ENCODE measurements at regions not wholly inside any gene's neighbourhood (a gene's known extent, or its start where the extent isn't known, plus 50 kb on each side); places are given as distances from the start of the nearest gene placed in this dataset.
A peak's percentile ranks its signal among the peaks of the same experiment; 100 is the strongest.

- 11 to 19% (median 15%) methylated on average over 6 of the region's 6 CpGs for WGBS, 3 donors
- DNase-seq (no peak), FAIRE-seq (no peak)
- no peaks in the 10 kb centered on the region for H3K27me3 ChIP-seq (ENCODE audit: control insufficient read depth in 3 of 3, insufficient read depth in 3 of 3, low read length in 3 of 3)
- no peaks in the 10 kb centered on the region for H3K36me3 ChIP-seq (ENCODE audit: control insufficient read depth in 3 of 3, insufficient read depth in 2 of 3, low read depth in 1 of 3, low read length in 3 of 3)
- no peaks in the 10 kb centered on the region for H3K4me1 ChIP-seq (ENCODE audit: control insufficient read depth in 3 of 3, insufficient read depth in 2 of 3, low read depth in 1 of 3, low read length in 2 of 3)
- H3K4me3 ChIP-seq (ENCODE audit: low read depth in 1 of 3, low read length in 3 of 3): no peak overlapping the region
- H3K27ac ChIP-seq (ENCODE audit: low read depth in 1 of 3, low read length in 2 of 3): no peak overlapping the region
- no peaks in the 10 kb centered on the region for H3K9me3 ChIP-seq (ENCODE audit: control insufficient read depth in 2 of 2, insufficient read depth in 1 of 2, low read depth in 1 of 2, low read length in 1 of 2)
These were observed 907.8 kb downstream of the NTRK3 start for GRCh38 chr15:87348746-87349145.

- H3K36me3 ChIP-seq (ENCODE audit: control insufficient read depth in 3 of 3, insufficient read depth in 2 of 3, low read depth in 1 of 3, low read length in 3 of 3): no peaks in the 10 kb centered on the region
- WGBS, 3 donors: 38 to 43% (median 41%) methylated on average over 3 of the region's 3 CpGs
- FAIRE-seq: no peak
- H3K27ac ChIP-seq (ENCODE audit: low read depth in 1 of 3, low read length in 2 of 3): no peak overlapping the region
- H3K4me1 ChIP-seq (ENCODE audit: control insufficient read depth in 3 of 3, insufficient read depth in 2 of 3, low read depth in 1 of 3, low read length in 2 of 3): no peaks in the 10 kb centered on the region
- H3K9me3 ChIP-seq (ENCODE audit: control insufficient read depth in 2 of 2, insufficient read depth in 1 of 2, low read depth in 1 of 2, low read length in 1 of 2): no peaks in the 10 kb centered on the region
- H3K4me3 ChIP-seq (ENCODE audit: low read depth in 1 of 3, low read length in 3 of 3): no peak overlapping the region
- no peaks in the 10 kb centered on the region for H3K27me3 ChIP-seq (ENCODE audit: control insufficient read depth in 3 of 3, insufficient read depth in 3 of 3, low read length in 3 of 3)
- DNase-seq: no peak
These were observed 908.6 kb downstream of the NTRK3 start for GRCh38 chr15:87347806-87348515.

- Histone ChIP-seq H3K27me3 (ENCODE audit: control insufficient read depth in 3 of 3, insufficient read depth in 3 of 3, low read length in 3 of 3) (no peaks in the 10 kb centered on the region), H3K4me3 (ENCODE audit: low read depth in 1 of 3, low read length in 3 of 3) (no peak overlapping the region), H3K4me1 (ENCODE audit: control insufficient read depth in 3 of 3, insufficient read depth in 2 of 3, low read depth in 1 of 3, low read length in 2 of 3) (no peaks in the 10 kb centered on the region), H3K36me3 (ENCODE audit: control insufficient read depth in 3 of 3, insufficient read depth in 2 of 3, low read depth in 1 of 3, low read length in 3 of 3) (no peaks in the 10 kb centered on the region), H3K9me3 (ENCODE audit: control insufficient read depth in 2 of 2, insufficient read depth in 1 of 2, low read depth in 1 of 2, low read length in 1 of 2) (no peaks in the 10 kb centered on the region), H3K27ac (ENCODE audit: low read depth in 1 of 3, low read length in 2 of 3) (no peak overlapping the region)
- 84 to 88% (median 87%) methylated on average over 2 of the region's 2 CpGs for WGBS, 3 donors
- no peak for DNase-seq
- FAIRE-seq: no peak
These were observed 910.6 kb downstream of the NTRK3 start for GRCh38 chr15:87345961-87346360.

GRCh38 chr15:87343966-87344365, 912.6 kb downstream of the NTRK3 start:
- WGBS, 3 donors: 46 to 51% (median 48%) methylated on average over 3 of the region's 3 CpGs
- peak in 1 of 2 donors; percentile 9 for DNase-seq

GRCh38 chr15:87340370-87340769, 916.2 kb downstream of the NTRK3 start:
- DNase-seq: no peak

More at GRCh38 chr15:87343966-87344365, 912.6 kb downstream of the NTRK3 start:
- H3K27me3 ChIP-seq (ENCODE audit: control insufficient read depth in 3 of 3, insufficient read depth in 3 of 3, low read length in 3 of 3): no peaks in the 10 kb centered on the region
- no peaks in the 10 kb centered on the region for H3K4me1 ChIP-seq (ENCODE audit: control insufficient read depth in 3 of 3, insufficient read depth in 2 of 3, low read depth in 1 of 3, low read length in 2 of 3)
- no peak for FAIRE-seq
- H3K27ac ChIP-seq (ENCODE audit: low read depth in 1 of 3, low read length in 2 of 3): no peak overlapping the region
- H3K36me3 ChIP-seq (ENCODE audit: control insufficient read depth in 3 of 3, insufficient read depth in 2 of 3, low read depth in 1 of 3, low read length in 3 of 3): no peaks in the 10 kb centered on the region
- no peak overlapping the region for H3K4me3 ChIP-seq (ENCODE audit: low read depth in 1 of 3, low read length in 3 of 3)
- no peaks in the 10 kb centered on the region for H3K9me3 ChIP-seq (ENCODE audit: control insufficient read depth in 2 of 2, insufficient read depth in 1 of 2, low read depth in 1 of 2, low read length in 1 of 2)

GRCh38 chr15:87326269-87326668, 930.3 kb downstream of the NTRK3 start:
- FAIRE-seq (no peak), DNase-seq (no peak)
- Histone ChIP-seq H3K4me3 (ENCODE audit: low read depth in 1 of 3, low read length in 3 of 3) (no peak overlapping the region), H3K4me1 (ENCODE audit: control insufficient read depth in 3 of 3, insufficient read depth in 2 of 3, low read depth in 1 of 3, low read length in 2 of 3) (no peaks in the 10 kb centered on the region), H3K9me3 (ENCODE audit: control insufficient read depth in 2 of 2, insufficient read depth in 1 of 2, low read depth in 1 of 2, low read length in 1 of 2) (no peaks in the 10 kb centered on the region), H3K27ac (ENCODE audit: low read depth in 1 of 3, low read length in 2 of 3) (no peak overlapping the region), H3K36me3 (ENCODE audit: control insufficient read depth in 3 of 3, insufficient read depth in 2 of 3, low read depth in 1 of 3, low read length in 3 of 3) (no peaks in the 10 kb centered on the region), H3K27me3 (ENCODE audit: control insufficient read depth in 3 of 3, insufficient read depth in 3 of 3, low read length in 3 of 3) (no peaks in the 10 kb centered on the region)
- WGBS, 3 donors: 8 to 15% (median 11%) methylated on average over 1 of the region's 1 CpG

More at GRCh38 chr15:87340370-87340769, 916.2 kb downstream of the NTRK3 start:
- no peak overlapping the region for H3K27ac ChIP-seq (ENCODE audit: low read depth in 1 of 3, low read length in 2 of 3)
- no peaks in the 10 kb centered on the region for H3K4me1 ChIP-seq (ENCODE audit: control insufficient read depth in 3 of 3, insufficient read depth in 2 of 3, low read depth in 1 of 3, low read length in 2 of 3)
- no peak for FAIRE-seq
- H3K36me3 ChIP-seq (ENCODE audit: control insufficient read depth in 3 of 3, insufficient read depth in 2 of 3, low read depth in 1 of 3, low read length in 3 of 3): no peaks in the 10 kb centered on the region
- H3K9me3 ChIP-seq (ENCODE audit: control insufficient read depth in 2 of 2, insufficient read depth in 1 of 2, low read depth in 1 of 2, low read length in 1 of 2): no peaks in the 10 kb centered on the region
- no peaks in the 10 kb centered on the region for H3K27me3 ChIP-seq (ENCODE audit: control insufficient read depth in 3 of 3, insufficient read depth in 3 of 3, low read length in 3 of 3)
- H3K4me3 ChIP-seq (ENCODE audit: low read depth in 1 of 3, low read length in 3 of 3): no peak overlapping the region

GRCh38 chr15:87322870-87323269, 933.7 kb downstream of the NTRK3 start:
- WGBS, 3 donors: 29 to 54% (median 35%) methylated on average over 1 of the region's 1 CpG
- H3K27me3 ChIP-seq (ENCODE audit: control insufficient read depth in 3 of 3, insufficient read depth in 3 of 3, low read length in 3 of 3): no peaks in the 10 kb centered on the region
- H3K9me3 ChIP-seq (ENCODE audit: control insufficient read depth in 2 of 2, insufficient read depth in 1 of 2, low read depth in 1 of 2, low read length in 1 of 2): no peaks in the 10 kb centered on the region
- H3K4me3 ChIP-seq (ENCODE audit: low read depth in 1 of 3, low read length in 3 of 3): no peak overlapping the region
- no peaks in the 10 kb centered on the region for H3K36me3 ChIP-seq (ENCODE audit: control insufficient read depth in 3 of 3, insufficient read depth in 2 of 3, low read depth in 1 of 3, low read length in 3 of 3)
- DNase-seq (no peak), FAIRE-seq (no peak)
- no peaks in the 10 kb centered on the region for H3K4me1 ChIP-seq (ENCODE audit: control insufficient read depth in 3 of 3, insufficient read depth in 2 of 3, low read depth in 1 of 3, low read length in 2 of 3)
- H3K27ac ChIP-seq (ENCODE audit: low read depth in 1 of 3, low read length in 2 of 3): no peak overlapping the region

GRCh38 chr15:87322265-87322664, 934.3 kb downstream of the NTRK3 start:
- FAIRE-seq: no peak

GRCh38 chr15:87317900-87318299, 938.6 kb downstream of the NTRK3 start:
- no peak overlapping the region for H3K27ac ChIP-seq (ENCODE audit: low read depth in 1 of 3, low read length in 2 of 3)
- no peak overlapping the region for H3K4me3 ChIP-seq (ENCODE audit: low read depth in 1 of 3, low read length in 3 of 3)
- DNase-seq (no peak), FAIRE-seq (no peak)
- H3K27me3 ChIP-seq (ENCODE audit: control insufficient read depth in 3 of 3, insufficient read depth in 3 of 3, low read length in 3 of 3): no peaks in the 10 kb centered on the region
- no peaks in the 10 kb centered on the region for H3K4me1 ChIP-seq (ENCODE audit: control insufficient read depth in 3 of 3, insufficient read depth in 2 of 3, low read depth in 1 of 3, low read length in 2 of 3)
- 48 to 64% (median 54%) methylated on average over 3 of the region's 3 CpGs for WGBS, 3 donors
- no peaks in the 10 kb centered on the region for H3K36me3 ChIP-seq (ENCODE audit: control insufficient read depth in 3 of 3, insufficient read depth in 2 of 3, low read depth in 1 of 3, low read length in 3 of 3)
- no peaks in the 10 kb centered on the region for H3K9me3 ChIP-seq (ENCODE audit: control insufficient read depth in 2 of 2, insufficient read depth in 1 of 2, low read depth in 1 of 2, low read length in 1 of 2)

More at GRCh38 chr15:87322265-87322664, 934.3 kb downstream of the NTRK3 start:
- DNase-seq: no peak
- WGBS, 3 donors: 81 to 89% (median 88%) methylated on average over 1 of the region's 1 CpG
- Histone ChIP-seq H3K27ac (ENCODE audit: low read depth in 1 of 3, low read length in 2 of 3) (no peak overlapping the region), H3K4me1 (ENCODE audit: control insufficient read depth in 3 of 3, insufficient read depth in 2 of 3, low read depth in 1 of 3, low read length in 2 of 3) (no peaks in the 10 kb centered on the region), H3K36me3 (ENCODE audit: control insufficient read depth in 3 of 3, insufficient read depth in 2 of 3, low read depth in 1 of 3, low read length in 3 of 3) (no peaks in the 10 kb centered on the region), H3K9me3 (ENCODE audit: control insufficient read depth in 2 of 2, insufficient read depth in 1 of 2, low read depth in 1 of 2, low read length in 1 of 2) (no peaks in the 10 kb centered on the region), H3K27me3 (ENCODE audit: control insufficient read depth in 3 of 3, insufficient read depth in 3 of 3, low read length in 3 of 3) (no peaks in the 10 kb centered on the region), H3K4me3 (ENCODE audit: low read depth in 1 of 3, low read length in 3 of 3) (no peak overlapping the region)
